ENCODE measurements at regions not wholly inside any gene's neighbourhood (a gene's known extent, or its start where the extent isn't known, plus 50 kb on each side); places are given as distances from the start of the nearest gene placed in this dataset.

- TF ChIP-seq CTCF (IDR thresholded peaks at IDR 0.05), result no peak
- TF ChIP-seq EP300 (IDR thresholded peaks at IDR 0.05), result no peak
- TF ChIP-seq POLR2A (IDR thresholded peaks at IDR 0.05), result no peak
Observed at GRCh38 chr4:19999276-19999675, 252.4 kb upstream of the SLIT2 start.
